GM12873 (cell line): ENCODE measurements at regions not wholly inside any gene's neighbourhood (a gene's known extent, or its start where the extent isn't known, plus 50 kb on each side); places are given as distances from the start of the nearest gene placed in this dataset.

Experiments
- TF ChIP-seq, protein P1 (sequence below): IDR thresholded peaks from 2 replicates; pipeline ENCODE4 v1.5.1; 2012; ENCODE audit warnings: low read depth, mild to moderate bottlenecking, moderate library complexity, low read length, control low read depth; ENCODE audit not compliant: insufficient read depth; ENCODE audit errors: missing control alignments

DNA sequence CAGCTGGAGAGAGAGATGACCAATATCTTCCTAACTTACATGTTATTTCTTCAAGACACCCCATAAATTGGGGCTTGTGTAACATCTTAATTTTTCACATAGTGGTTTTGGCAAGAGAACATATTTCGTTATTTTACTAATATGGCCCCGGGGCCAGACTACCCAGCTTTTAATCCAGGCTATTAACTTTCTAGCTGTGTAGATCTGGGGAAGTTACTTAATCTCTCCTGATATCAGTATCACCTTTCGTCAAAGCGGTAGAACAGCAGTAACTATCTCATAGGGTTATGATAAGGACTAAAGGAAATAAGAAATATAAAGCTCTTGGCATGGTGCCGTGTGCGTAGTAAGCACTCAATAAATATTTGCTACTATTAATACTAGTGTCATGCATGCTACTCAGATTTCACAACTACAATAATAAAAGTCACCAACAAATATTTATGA, 71.6 kb upstream of the LYZL1 start:
- TF ChIP-seq, protein P1, sequence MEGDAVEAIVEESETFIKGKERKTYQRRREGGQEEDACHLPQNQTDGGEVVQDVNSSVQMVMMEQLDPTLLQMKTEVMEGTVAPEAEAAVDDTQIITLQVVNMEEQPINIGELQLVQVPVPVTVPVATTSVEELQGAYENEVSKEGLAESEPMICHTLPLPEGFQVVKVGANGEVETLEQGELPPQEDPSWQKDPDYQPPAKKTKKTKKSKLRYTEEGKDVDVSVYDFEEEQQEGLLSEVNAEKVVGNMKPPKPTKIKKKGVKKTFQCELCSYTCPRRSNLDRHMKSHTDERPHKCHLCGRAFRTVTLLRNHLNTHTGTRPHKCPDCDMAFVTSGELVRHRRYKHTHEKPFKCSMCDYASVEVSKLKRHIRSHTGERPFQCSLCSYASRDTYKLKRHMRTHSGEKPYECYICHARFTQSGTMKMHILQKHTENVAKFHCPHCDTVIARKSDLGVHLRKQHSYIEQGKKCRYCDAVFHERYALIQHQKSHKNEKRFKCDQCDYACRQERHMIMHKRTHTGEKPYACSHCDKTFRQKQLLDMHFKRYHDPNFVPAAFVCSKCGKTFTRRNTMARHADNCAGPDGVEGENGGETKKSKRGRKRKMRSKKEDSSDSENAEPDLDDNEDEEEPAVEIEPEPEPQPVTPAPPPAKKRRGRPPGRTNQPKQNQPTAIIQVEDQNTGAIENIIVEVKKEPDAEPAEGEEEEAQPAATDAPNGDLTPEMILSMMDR = no peak

DNA sequence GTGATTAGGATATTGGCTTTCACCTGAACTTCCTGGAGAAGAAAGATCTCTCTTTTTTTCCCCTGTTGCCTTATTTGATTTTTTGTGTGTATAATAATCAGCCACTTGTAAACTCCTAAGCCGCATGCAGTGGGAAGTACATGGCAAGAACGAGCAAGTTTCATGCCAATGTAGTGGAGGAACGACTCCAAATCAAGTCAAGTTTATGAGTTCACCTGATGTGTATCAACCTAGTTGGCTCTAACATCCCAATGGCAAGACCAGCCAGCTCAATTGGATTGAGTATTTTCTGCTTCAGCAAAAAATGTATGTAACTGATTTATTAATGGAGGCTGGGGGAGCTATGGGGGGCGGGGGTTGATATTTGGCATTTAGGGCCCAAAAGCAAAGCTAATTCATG, 65.5 kb upstream of the LYZL1 start:
- TF ChIP-seq, protein P1 = no peak

- TF ChIP-seq, protein P1 = no peak
These were observed 64.2 kb upstream of the LYZL1 start for GRCh38 chr10:29224631-29225030.

DNA sequence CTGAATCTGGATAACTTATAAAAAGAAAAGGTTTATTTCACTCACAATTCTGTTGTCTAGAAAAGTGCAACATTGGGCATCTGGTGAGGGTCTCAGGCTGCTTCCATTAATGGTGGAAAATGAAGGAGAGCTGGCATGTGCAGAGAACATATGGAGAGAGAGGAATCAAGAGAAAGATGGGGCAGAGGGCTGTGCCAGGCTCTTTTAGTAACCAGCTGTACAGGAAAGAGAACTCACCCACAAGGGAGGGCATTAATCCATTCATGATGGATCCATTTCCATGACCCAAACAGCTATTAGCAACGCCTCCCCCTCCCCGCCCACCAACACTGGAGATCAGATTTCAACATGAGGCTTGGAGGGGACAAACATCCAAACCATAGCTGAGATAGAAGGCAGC, 61.7 kb upstream of the LYZL1 start:
- TF ChIP-seq, protein P1 = no peak

GRCh38 chr10:29228562-29228961, 60.3 kb upstream of the LYZL1 start:
- TF ChIP-seq, protein P1 = no peak

- TF ChIP-seq, protein P1 = no peak
These were observed 59.6 kb upstream of the LYZL1 start for GRCh38 chr10:29229258-29229705.

- TF ChIP-seq, protein P1 = no peak
These were observed 51.1 kb upstream of the LYZL1 start for GRCh38 chr10:29237786-29238185.
